ENCODE measurements at regions not wholly inside any gene's neighbourhood (a gene's known extent, or its start where the extent isn't known, plus 50 kb on each side); places are given as distances from the start of the nearest gene placed in this dataset.

DNA sequence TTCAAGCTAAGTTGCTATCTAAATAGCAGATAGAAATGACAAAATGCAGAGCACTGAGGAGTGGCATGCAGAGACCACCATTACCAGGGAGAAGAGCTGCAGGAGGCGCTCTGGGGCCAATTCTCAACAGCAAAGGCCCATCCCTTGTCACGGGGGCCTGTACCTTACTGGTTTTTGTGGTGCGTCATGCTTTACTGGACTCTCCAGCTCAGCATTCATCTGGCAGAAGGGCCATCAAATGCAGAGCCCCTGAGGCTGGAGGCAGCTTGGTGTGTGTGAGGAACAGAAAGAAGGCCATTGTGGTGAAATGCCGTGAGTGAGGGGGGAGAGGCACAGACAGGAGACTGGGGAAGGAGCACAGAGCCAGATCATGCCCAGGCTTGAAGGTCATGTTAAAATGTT is 56.5 kb upstream of the NAV2 start:
- H4K20me1 ChIP-seq (ENCODE audit: insufficient read depth) = no peaks in the 10 kb centered on the region
- H3K27ac ChIP-seq (ENCODE audit: low read length) = no peak overlapping the region
- no peaks in the 10 kb centered on the region for H3K9me2 ChIP-seq (ENCODE audit: insufficient read depth, low read length)
- no peaks in the 10 kb centered on the region for H3K79me2 ChIP-seq (replicated peaks; ENCODE audit: insufficient read depth, low read length)
- no peaks in the 10 kb centered on the region for H3K36me3 ChIP-seq (ENCODE audit: insufficient read depth, low read length)
- H3K4me2 ChIP-seq (ENCODE audit: low read length) = no peak overlapping the region
- no peak overlapping the region for H2AFZ ChIP-seq (ENCODE audit: low read depth, low read length)
- no peak for TF ChIP-seq RAD21 (conservative IDR thresholded peaks at IDR 0.05)
- no peak for TF ChIP-seq SMC3 (conservative IDR thresholded peaks at IDR 0.05; ENCODE audit: poor library complexity)
- no peak for TF ChIP-seq EP300 (conservative IDR thresholded peaks at IDR 0.05; ENCODE audit: poor library complexity, severe bottlenecking)
- no peak for TF ChIP-seq MXI1 (conservative IDR thresholded peaks at IDR 0.05; ENCODE audit: poor library complexity, severe bottlenecking)
- TF ChIP-seq, protein P1, sequence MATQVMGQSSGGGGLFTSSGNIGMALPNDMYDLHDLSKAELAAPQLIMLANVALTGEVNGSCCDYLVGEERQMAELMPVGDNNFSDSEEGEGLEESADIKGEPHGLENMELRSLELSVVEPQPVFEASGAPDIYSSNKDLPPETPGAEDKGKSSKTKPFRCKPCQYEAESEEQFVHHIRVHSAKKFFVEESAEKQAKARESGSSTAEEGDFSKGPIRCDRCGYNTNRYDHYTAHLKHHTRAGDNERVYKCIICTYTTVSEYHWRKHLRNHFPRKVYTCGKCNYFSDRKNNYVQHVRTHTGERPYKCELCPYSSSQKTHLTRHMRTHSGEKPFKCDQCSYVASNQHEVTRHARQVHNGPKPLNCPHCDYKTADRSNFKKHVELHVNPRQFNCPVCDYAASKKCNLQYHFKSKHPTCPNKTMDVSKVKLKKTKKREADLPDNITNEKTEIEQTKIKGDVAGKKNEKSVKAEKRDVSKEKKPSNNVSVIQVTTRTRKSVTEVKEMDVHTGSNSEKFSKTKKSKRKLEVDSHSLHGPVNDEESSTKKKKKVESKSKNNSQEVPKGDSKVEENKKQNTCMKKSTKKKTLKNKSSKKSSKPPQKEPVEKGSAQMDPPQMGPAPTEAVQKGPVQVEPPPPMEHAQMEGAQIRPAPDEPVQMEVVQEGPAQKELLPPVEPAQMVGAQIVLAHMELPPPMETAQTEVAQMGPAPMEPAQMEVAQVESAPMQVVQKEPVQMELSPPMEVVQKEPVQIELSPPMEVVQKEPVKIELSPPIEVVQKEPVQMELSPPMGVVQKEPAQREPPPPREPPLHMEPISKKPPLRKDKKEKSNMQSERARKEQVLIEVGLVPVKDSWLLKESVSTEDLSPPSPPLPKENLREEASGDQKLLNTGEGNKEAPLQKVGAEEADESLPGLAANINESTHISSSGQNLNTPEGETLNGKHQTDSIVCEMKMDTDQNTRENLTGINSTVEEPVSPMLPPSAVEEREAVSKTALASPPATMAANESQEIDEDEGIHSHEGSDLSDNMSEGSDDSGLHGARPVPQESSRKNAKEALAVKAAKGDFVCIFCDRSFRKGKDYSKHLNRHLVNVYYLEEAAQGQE (IDR thresholded peaks at IDR 0.05; ENCODE audit: borderline replicate concordance) = no peak
- no peak for TF ChIP-seq POLR2AphosphoS5 (IDR thresholded peaks at IDR 0.05)
- no peak for TF ChIP-seq TAF1 (IDR thresholded peaks at IDR 0.05; ENCODE audit: low read depth)
- no peak for TF ChIP-seq EZH2 (IDR thresholded peaks at IDR 0.05; ENCODE audit: borderline replicate concordance, insufficient read depth, low read length, poor library complexity, severe bottlenecking)
- no peak for TF ChIP-seq CTCF (IDR thresholded peaks at IDR 0.05; ENCODE audit: poor library complexity, severe bottlenecking)
- H3F3A ChIP-seq (ENCODE audit: insufficient read depth, low read length, poor library complexity, severe bottlenecking) = no peaks in the 10 kb centered on the region
- H3K27me3 ChIP-seq (ENCODE audit: insufficient read depth, low read depth, low read length) = no peaks in the 10 kb centered on the region
- no peak overlapping the region for H3K4me3 ChIP-seq (ENCODE audit: low read length)
- no peaks in the 10 kb centered on the region for H3K9me3 ChIP-seq (ENCODE audit: low read length)
- no peak overlapping the region for H3K9ac ChIP-seq (ENCODE audit: low read length)

DNA sequence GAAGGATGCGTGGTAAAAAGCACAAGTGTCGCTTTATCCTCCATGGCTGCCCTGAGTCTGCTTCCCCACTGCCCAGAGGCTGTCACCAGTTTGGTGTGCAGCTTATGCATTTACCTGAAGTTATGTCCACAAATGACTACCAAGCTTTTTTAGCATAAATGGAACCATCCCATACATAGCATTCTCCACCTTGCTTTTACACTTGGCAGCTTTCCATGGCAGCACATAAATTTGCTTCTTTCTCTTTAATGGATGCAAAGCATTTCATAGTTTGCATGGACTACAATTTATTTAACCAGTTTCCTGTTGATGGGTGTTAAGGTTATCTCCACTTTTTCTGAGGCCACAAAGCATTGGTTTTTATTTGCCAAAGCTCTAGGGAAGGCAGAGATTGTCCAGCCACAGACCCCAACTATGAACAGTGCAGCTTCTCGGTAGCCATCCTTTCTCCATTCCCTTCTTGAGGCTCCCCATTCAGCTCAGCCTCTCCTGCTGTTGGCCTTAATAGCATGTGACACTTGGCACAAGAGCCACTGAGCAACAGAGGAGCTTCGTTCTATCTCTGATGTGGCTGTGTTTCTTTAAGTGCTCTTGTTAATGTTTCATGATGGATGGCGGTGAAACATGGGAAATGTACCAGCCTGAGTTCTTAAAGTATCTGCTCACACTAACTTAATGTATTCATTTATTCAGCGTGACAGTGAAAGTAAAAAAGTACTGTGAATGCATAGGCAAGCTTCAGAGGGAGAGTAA is 59.8 kb upstream of the NAV2 start:
- no peaks in the 10 kb centered on the region for H4K20me1 ChIP-seq (ENCODE audit: insufficient read depth)
- H3K4me2 ChIP-seq (ENCODE audit: low read length) = no peak overlapping the region
- H3K9me2 ChIP-seq (ENCODE audit: insufficient read depth, low read length) = no peaks in the 10 kb centered on the region
- no peak overlapping the region for H3K9ac ChIP-seq (ENCODE audit: low read length)
- no peaks in the 10 kb centered on the region for H3K27me3 ChIP-seq (ENCODE audit: insufficient read depth, low read depth, low read length)
- no peaks in the 10 kb centered on the region for H3K36me3 ChIP-seq (ENCODE audit: insufficient read depth, low read length)
- no peak overlapping the region for H3K27ac ChIP-seq (ENCODE audit: low read length)
- H2AFZ ChIP-seq (ENCODE audit: low read depth, low read length) = no peak overlapping the region
- no peaks in the 10 kb centered on the region for H3F3A ChIP-seq (ENCODE audit: insufficient read depth, low read length, poor library complexity, severe bottlenecking)
- no peaks in the 10 kb centered on the region for H3K79me2 ChIP-seq (replicated peaks; ENCODE audit: insufficient read depth, low read length)
- TF ChIP-seq EP300 (conservative IDR thresholded peaks at IDR 0.05; ENCODE audit: poor library complexity, severe bottlenecking) (no peak), SMC3 (conservative IDR thresholded peaks at IDR 0.05; ENCODE audit: poor library complexity) (no peak), MXI1 (conservative IDR thresholded peaks at IDR 0.05; ENCODE audit: poor library complexity, severe bottlenecking) (no peak), CTCF (IDR thresholded peaks at IDR 0.05; ENCODE audit: poor library complexity, severe bottlenecking) (no peak), POLR2AphosphoS5 (IDR thresholded peaks at IDR 0.05) (no peak), RAD21 (conservative IDR thresholded peaks at IDR 0.05) (no peak), EZH2 (IDR thresholded peaks at IDR 0.05; ENCODE audit: borderline replicate concordance, insufficient read depth, low read length, poor library complexity, severe bottlenecking) (no peak), TAF1 (IDR thresholded peaks at IDR 0.05; ENCODE audit: low read depth) (no peak)
- TF ChIP-seq, protein P1 (IDR thresholded peaks at IDR 0.05; ENCODE audit: borderline replicate concordance) = no peak
- H3K4me3 ChIP-seq (ENCODE audit: low read length) = no peak overlapping the region
- H3K9me3 ChIP-seq (ENCODE audit: low read length) = no peaks in the 10 kb centered on the region

Measured in neural cell (in vitro differentiated cells).